ENCODE measurements at regions not wholly inside any gene's neighbourhood (a gene's known extent, or its start where the extent isn't known, plus 50 kb on each side); places are given as distances from the start of the nearest gene placed in this dataset.

- no peak for TF ChIP-seq POLR2A (IDR thresholded peaks at IDR 0.05)
- TF ChIP-seq, protein P1, sequence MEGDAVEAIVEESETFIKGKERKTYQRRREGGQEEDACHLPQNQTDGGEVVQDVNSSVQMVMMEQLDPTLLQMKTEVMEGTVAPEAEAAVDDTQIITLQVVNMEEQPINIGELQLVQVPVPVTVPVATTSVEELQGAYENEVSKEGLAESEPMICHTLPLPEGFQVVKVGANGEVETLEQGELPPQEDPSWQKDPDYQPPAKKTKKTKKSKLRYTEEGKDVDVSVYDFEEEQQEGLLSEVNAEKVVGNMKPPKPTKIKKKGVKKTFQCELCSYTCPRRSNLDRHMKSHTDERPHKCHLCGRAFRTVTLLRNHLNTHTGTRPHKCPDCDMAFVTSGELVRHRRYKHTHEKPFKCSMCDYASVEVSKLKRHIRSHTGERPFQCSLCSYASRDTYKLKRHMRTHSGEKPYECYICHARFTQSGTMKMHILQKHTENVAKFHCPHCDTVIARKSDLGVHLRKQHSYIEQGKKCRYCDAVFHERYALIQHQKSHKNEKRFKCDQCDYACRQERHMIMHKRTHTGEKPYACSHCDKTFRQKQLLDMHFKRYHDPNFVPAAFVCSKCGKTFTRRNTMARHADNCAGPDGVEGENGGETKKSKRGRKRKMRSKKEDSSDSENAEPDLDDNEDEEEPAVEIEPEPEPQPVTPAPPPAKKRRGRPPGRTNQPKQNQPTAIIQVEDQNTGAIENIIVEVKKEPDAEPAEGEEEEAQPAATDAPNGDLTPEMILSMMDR (IDR thresholded peaks at IDR 0.05) = no peak
Measured at GRCh38 chr2:199144546-199144945, 313.2 kb downstream of the SATB2 start.

Data from suprapubic skin (tissue), 3 donors.